Esophagus muscularis mucosa (tissue), 4 donors: ENCODE measurements at regions not wholly inside any gene's neighbourhood (a gene's known extent, or its start where the extent isn't known, plus 50 kb on each side); places are given as distances from the start of the nearest gene placed in this dataset.

Source experiments
- DNase-seq: peaks from one replicate; pipeline ENCODE4 v3.0.0-alpha.2; 2017; ENCODE audit errors: extremely low spot score
- H3K27ac ChIP-seq, 4 donors: fragments of 200-600 bp; sonication (generic); replicated peaks in 1 of 4; 1 replicate in 3 of 4; 2 replicates in 1 of 4; pipeline ENCODE4 v1.5.1; 2016 to 2019; ENCODE audit warnings: mild to moderate bottlenecking in 1 of 4
- H3K27me3 ChIP-seq, 4 donors: fragments of 200-600 bp; sonication (generic); one replicate each; pipeline versions ENCODE4 v1.5.1 to v1.6.0; 2016 to 2019
- H3K36me3 ChIP-seq, 4 donors: fragments of 200-600 bp; sonication (generic); one replicate each; pipeline ENCODE4 v1.5.1; 2016 to 2019
- H3K4me1 ChIP-seq, 4 donors: fragments of 200-600 bp; sonication (generic); one replicate each; pipeline ENCODE4 v1.5.1; 2016 to 2019
- H3K4me3 ChIP-seq, 4 donors: fragments of 200-600 bp; sonication (generic); 1 replicate in 2 of 4; 2 replicates in 2 of 4; pipeline ENCODE4 v1.5.1; 2016 to 2019; ENCODE audit warnings: mild to moderate bottlenecking in 4 of 4, moderate library complexity in 1 of 4
- H3K9me3 ChIP-seq, 4 donors: fragments of 200-600 bp; sonication (generic); 1 replicate in 3 of 4; 2 replicates in 1 of 4; pipeline ENCODE4 v1.5.1; 2016 to 2019
- CTCF ChIP-seq, 3 experiments: fragments of 200-600 bp in 2 of 3; fragments of 450-650 bp in 1 of 3; sonication (generic) in 2 of 3; IDR thresholded peaks; one replicate each; pipeline ENCODE4 v1.5.1; 2017 to 2019; ENCODE audit warnings: antibody characterized with exemption in 3 of 3, mild to moderate bottlenecking in 2 of 3, moderate library complexity in 1 of 3
- EP300 ChIP-seq: sonication (generic); formaldehyde crosslinking; IDR thresholded peaks from one replicate; pipeline ENCODE4 v1.6.1; 2017; ENCODE audit warnings: antibody characterized with exemption
- POLR2A ChIP-seq: fragments of 450-650 bp; IDR thresholded peaks from one replicate; pipeline ENCODE4 v1.6.1; 2017; ENCODE audit warnings: antibody characterized with exemption, moderate library complexity, mild to moderate bottlenecking, low read depth
- POLR2AphosphoS5 ChIP-seq, 2 donors: sonication (generic); formaldehyde crosslinking; IDR thresholded peaks; one replicate each; pipeline ENCODE4 v1.6.1; 2017; ENCODE audit warnings: antibody characterized with exemption in 2 of 2
- WGBS: methylation state at CpG from one replicate; pipeline ENCODE4 v1.1.5; 2018; 5-methylcytosine and 5-hydroxymethylcytosine counted together
- intact Hi-C: fragments of 100-400 bp; cut with DNase I; formaldehyde crosslinking; loops from one replicate; pipeline ENCODE4 v1.15.1; 2023
- small RNA-seq, 3 donors: library from RNA; depleted of rRNA; stranded (forward); fragments of <200 nt; gene quantifications; one replicate each; pipeline ENCODE3, GENCODE V24; 2016

GRCh38 chr18:2480536-2480935 lies 90.8 kb downstream of the METTL4 start:
- WGBS = 76% methylated on average over 2 of the region's 2 CpGs
- intact Hi-C loops = no loop called here

GRCh38 chr18:2482706-2483475 lies 88.4 kb downstream of the METTL4 start:
- intact Hi-C loops = no loop called here
- Histone ChIP-seq H3K27ac (no peak overlapping the region), H3K9me3 (no peaks in the 10 kb centered on the region), H3K27me3 (no peaks in the 10 kb centered on the region), H3K36me3 (no peaks in the 10 kb centered on the region), H3K4me3 (no peak overlapping the region), H3K4me1 (no peaks in the 10 kb centered on the region)
- TF ChIP-seq EP300 = no peak
- TF ChIP-seq CTCF (IDR thresholded peaks at IDR 0.05) = no peak
- 87% methylated on average over 2 of the region's 2 CpGs for WGBS
- no peak for DNase-seq

More at GRCh38 chr18:2480536-2480935, 90.8 kb downstream of the METTL4 start:
- no peaks in the 10 kb centered on the region for H3K4me1 ChIP-seq
- H3K27ac ChIP-seq = no peak overlapping the region
- H3K9me3 ChIP-seq = no peaks in the 10 kb centered on the region
- H3K36me3 ChIP-seq = no peaks in the 10 kb centered on the region
- TF ChIP-seq POLR2A = no peak
- no peak for DNase-seq
- no peaks in the 10 kb centered on the region for H3K27me3 ChIP-seq
- H3K4me3 ChIP-seq = no peak overlapping the region

- no peak for DNase-seq
- H3K4me1 ChIP-seq = no peaks in the 10 kb centered on the region
- no peak overlapping the region for H3K27ac ChIP-seq
- no peak for TF ChIP-seq POLR2A
- TF ChIP-seq CTCF (IDR thresholded peaks at IDR 0.05) = no peak
- no peak for TF ChIP-seq EP300
- TF ChIP-seq POLR2AphosphoS5 (IDR thresholded peaks at IDR 0.05) = no peak
- H3K9me3 ChIP-seq = no peaks in the 10 kb centered on the region
- intact Hi-C loops = no loop called here
- no peaks in the 10 kb centered on the region for H3K27me3 ChIP-seq
- 37% methylated on average over 1 of the region's 1 CpG for WGBS
- no peak overlapping the region for H3K4me3 ChIP-seq
- H3K36me3 ChIP-seq = no peaks in the 10 kb centered on the region
These were observed 85.3 kb downstream of the METTL4 start for GRCh38 chr18:2485983-2486382.

GRCh38 chr18:2486426-2486825 lies 84.9 kb downstream of the METTL4 start:
- no peaks in the 10 kb centered on the region for H3K27me3 ChIP-seq
- no peak for DNase-seq
- TF ChIP-seq POLR2AphosphoS5 (IDR thresholded peaks at IDR 0.05) = no peak
- TF ChIP-seq CTCF (IDR thresholded peaks at IDR 0.05) = no peak
- TF ChIP-seq POLR2A = no peak
- no peak for TF ChIP-seq EP300
- no peak overlapping the region for H3K27ac ChIP-seq
- H3K4me3 ChIP-seq = no peak overlapping the region
- intact Hi-C loops = no loop called here
- H3K4me1 ChIP-seq = no peaks in the 10 kb centered on the region
- H3K9me3 ChIP-seq = no peaks in the 10 kb centered on the region
- H3K36me3 ChIP-seq = no peaks in the 10 kb centered on the region
- WGBS = 21% methylated on average over 4 of the region's 4 CpGs

Small RNAs in the stretch of these regions (small RNA-seq; reads per million reads assigned to genes)
- gene AP005119.1 (0 reads per million in 3 donors), gene COX6CP3 (0 reads per million in 3 donors), gene RN7SKP72 (0 reads per million in 3 donors)
